GM04503 (cell line): ENCODE measurements at regions not wholly inside any gene's neighbourhood (a gene's known extent, or its start where the extent isn't known, plus 50 kb on each side); places are given as distances from the start of the nearest gene placed in this dataset.

Experiments
- DNase-seq: peaks from one replicate; pipeline ENCODE4 v3.0.0-alpha.2; 2012; ENCODE audit warnings: low read depth

- DNase-seq, result no peak
Measured at GRCh38 chr4:135210341-135210740, 1008.8 kb upstream of the PABPC4L start.

DNA sequence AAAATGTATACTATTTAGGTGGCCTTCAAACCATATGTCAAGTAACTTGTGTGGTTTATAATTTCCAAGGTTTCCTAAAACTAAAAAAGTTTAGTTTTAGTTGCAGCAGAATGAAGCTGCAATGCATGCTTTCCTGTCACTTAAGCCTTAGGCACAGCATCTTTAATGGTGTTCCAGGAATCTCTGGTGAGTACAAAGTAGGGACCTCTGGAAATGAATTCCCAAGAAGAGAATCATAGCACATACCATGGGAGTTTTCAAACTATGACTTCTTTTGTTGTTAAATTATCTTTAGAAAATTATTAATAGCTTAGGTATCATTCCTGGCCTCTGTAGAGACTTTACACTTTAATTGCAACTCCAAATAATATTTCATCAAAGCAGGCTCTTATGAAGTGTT lies 1005.9 kb upstream of the PABPC4L start:
- no peak for DNase-seq

GRCh38 chr4:135204311-135204710 lies 1002.7 kb upstream of the PABPC4L start:
- DNase-seq, result no peak

- no peak for DNase-seq
Measured at GRCh38 chr4:135201081-135201480, 999.5 kb upstream of the PABPC4L start.

- DNase-seq, result no peak
Measured at GRCh38 chr4:135197641-135198040, 996.1 kb upstream of the PABPC4L start.

DNA sequence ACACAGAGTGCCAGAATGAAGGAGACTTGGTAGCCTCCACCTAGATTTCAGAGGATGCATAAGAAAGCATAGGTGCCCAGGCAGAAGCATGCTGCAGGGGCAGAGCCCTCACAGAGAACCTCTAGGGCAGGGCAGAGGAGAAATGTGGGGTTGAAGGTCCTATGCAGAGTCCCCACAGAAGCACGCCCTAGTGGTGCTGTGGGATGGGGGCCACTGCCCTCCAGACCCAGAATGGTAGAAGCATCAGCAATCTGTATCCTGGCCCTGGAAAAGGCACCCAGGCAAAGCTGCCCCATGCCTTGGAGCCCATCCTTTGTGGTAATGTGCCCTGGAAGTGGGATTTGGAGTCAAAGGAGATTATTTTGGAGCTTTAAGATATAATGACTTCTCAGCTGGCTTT lies 992.9 kb upstream of the PABPC4L start:
- DNase-seq, result no peak

DNA sequence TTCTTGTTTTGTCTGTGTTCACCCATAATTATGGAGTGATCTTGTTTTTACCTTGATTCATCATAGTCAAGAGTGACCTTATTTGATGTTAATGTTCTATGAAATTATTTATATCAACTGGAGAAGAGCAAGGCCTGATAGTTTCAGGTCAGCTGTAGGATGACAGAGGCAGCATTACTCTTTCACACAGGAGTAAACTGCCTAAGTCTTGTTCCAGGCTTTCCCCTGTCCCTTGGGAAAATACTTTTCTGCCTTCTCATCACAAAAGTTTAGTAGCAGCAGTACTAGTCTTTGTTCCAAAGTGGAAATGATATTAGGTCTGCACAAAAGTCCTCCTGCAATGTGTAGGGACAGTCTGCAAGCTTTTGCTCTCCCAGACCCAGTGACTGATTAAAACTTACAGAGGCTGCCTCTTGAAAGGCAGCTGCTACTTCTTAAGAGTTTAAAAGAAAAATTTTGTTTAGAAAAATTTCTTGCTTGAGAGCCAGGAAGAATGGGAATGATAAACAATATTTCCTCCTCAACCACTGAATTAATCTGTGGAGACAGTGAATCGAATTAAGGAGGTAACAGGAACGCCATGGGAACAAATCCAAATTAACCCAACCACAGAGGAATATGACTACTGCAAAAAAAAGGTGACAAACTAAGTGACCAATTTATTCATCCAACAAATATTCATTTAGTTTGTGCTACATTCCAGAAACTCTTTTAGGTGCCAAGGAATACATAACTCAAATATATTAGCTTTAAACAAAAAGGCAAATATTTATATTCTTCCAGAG lies 991.4 kb upstream of the PABPC4L start:
- no peak for DNase-seq

- DNase-seq, result no peak
Measured at GRCh38 chr4:135191596-135191995, 990.0 kb upstream of the PABPC4L start.

DNA sequence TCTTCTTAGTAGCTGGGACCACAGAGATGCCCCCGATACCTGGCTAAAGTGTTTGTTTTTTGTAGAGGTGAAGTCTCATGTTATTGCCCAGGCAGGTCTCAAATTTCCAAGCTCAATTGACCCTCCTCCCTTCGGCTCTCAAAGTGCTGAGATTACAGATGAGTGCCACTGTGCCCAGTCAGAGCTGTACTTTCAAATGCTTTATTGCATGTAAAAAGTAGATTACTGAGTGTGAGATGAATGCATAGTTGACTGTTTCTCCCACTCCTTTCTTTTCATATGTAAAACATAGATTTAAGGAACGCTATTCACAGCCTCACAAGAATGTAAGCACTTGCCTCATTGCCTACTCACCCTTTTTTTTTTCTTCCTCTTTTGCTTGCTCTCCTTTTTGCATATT lies 984.4 kb upstream of the PABPC4L start:
- DNase-seq, result no peak

GRCh38 chr4:135185256-135185655 lies 983.7 kb upstream of the PABPC4L start:
- DNase-seq, result no peak

DNA sequence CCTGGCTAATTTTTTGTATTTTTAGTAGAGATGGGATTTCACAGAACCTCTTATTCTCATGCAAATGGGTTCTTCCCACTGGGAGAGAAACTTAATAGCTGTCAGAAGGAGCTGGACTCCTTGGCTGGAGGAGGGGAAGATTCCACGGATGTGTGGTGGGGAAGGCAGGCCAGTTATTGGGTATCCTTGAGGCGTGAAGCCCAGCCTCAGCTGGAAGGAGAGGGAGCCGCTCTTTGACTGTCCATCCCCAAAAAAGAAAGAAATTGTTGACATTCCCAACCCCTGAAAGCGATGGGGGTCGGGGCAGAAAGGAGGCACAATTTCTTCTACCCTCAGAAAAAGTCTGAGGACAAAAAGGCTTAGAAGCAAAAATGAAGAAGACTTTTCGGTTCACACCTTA lies 983.1 kb upstream of the PABPC4L start:
- DNase-seq, result no peak

DNA sequence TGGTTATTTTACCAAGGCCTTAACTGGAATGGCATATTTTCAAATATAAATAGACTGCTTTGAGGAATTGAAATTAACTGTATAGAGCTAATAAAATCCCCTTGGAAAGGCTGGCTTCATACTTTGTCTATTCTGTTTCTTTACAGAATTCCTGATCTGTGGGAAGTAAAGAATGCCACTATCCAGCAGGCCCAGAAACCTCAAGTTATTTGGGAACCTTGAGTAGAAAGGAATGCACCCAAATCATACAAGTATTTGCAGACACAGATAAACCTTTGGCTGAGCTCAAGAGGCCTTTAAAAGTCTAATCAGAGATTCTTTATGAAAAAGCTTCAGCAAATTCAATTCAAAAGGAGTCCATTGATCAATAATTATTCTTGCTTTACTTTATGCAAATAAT lies 975.7 kb upstream of the PABPC4L start:
- DNase-seq, result no peak

- DNase-seq, result no peak
Measured at GRCh38 chr4:135166661-135167060, 965.1 kb upstream of the PABPC4L start.

DNA sequence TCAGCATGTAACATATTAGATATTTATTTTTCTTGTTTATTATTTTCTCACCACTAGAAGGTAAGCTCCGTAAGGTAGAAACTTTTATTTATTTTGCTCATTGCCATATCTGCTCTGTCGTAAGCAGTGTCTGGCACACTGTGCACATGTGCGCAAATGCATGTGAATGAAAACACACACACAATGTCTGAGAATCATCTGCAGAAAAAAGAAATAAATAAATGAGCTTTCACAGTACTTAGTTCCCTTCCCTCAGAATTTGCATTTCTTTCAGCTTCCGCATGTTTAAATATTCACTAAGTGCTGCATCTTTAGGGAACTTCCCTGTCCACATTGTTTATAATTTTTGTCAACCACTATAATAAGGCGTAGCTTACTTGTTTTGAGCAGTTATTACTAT lies 963.0 kb upstream of the PABPC4L start:
- no peak for DNase-seq

- no peak for DNase-seq
Measured at GRCh38 chr4:135144498-135144897, 942.9 kb upstream of the PABPC4L start.

DNA sequence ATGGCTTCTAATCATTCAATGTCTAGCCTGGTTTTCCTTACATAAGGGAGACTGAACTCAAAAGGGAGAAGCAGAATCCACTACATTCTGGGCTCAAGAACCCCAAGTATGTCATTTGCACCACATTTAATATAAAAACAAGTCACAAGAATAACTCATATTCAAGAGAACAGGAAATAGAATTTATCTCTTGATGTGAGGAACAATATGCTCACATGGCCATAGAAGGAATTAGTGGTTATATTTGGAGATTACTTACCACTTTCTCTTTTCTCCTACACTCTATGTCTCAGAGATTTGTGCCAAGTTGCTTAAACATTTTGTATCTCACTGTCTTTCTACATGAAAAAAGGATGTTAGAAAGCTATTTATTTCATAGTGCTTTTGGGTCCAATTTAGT lies 922.6 kb upstream of the PABPC4L start:
- DNase-seq, result no peak

DNA sequence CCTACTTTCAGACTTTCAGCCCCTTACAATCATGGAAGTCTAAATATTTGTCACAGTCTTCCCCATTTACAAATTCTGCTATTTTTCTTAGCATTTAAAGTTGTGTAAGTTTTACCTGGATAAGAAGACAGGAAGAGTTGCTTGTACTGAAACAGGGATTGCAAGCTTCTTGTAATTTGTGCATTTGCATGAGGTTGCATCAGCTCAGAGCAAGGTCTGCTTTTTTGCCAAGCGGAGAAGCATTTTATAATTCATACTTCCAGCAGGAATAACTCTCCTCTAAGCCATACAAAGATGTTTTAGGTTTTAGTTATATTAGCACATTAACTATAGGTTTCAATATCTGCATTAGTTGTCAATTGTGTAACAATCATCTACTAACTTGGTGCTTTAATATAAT lies 922.0 kb upstream of the PABPC4L start:
- DNase-seq, result no peak

- DNase-seq, result no peak
Measured at GRCh38 chr4:135122457-135122856, 920.9 kb upstream of the PABPC4L start.

- DNase-seq, result no peak
Measured at GRCh38 chr4:135120195-135120594, 918.6 kb upstream of the PABPC4L start.

GRCh38 chr4:135114079-135114478 lies 912.5 kb upstream of the PABPC4L start:
- no peak for DNase-seq

GRCh38 chr4:135098061-135098460 lies 896.5 kb upstream of the PABPC4L start:
- no peak for DNase-seq

- DNase-seq, result no peak
Measured at GRCh38 chr4:135073389-135073788, 871.8 kb upstream of the PABPC4L start.

DNA sequence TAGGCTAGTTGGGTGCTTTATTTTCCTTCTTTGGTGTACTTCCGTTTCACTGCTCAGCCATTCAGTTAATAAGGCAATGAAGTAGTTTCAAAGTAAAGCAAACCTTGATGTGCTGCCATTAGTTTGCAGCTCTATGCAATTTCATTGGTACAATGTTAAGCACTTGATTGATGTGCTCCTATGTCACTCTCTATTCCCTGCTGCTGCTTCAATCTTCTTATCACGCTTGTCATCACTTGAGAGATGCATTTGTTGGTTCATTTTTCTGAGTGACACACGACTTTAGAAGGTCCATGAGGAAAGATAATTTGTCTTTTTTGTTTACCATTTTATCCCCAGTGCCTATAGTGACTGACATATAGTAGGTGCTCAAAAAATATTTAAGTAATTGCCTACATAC lies 871.0 kb upstream of the PABPC4L start:
- no peak for DNase-seq

- no peak for DNase-seq
Measured at GRCh38 chr4:135065366-135065765, 863.8 kb upstream of the PABPC4L start.
